Ureter (tissue), 1 donor: ENCODE measurements at regions not wholly inside any gene's neighbourhood (a gene's known extent, or its start where the extent isn't known, plus 50 kb on each side); places are given as distances from the start of the nearest gene placed in this dataset.
"Not testable (repeated sequence)": the region's sequence is repeated elsewhere in the genome, so short reads cannot be mapped to it uniquely, and the experiment has no call there.

Experiments
- DNase-seq: peaks from one replicate; pipeline ENCODE4 v3.0.0-alpha.2; 2020; ENCODE audit warnings: low spot score
- donor health status: DM: yes; HTN: yes; CAD: no.

- no peak for DNase-seq
Measured at GRCh38 chr9:90132866-90133265, 509.8 kb downstream of the DIRAS2 start.

- DNase-seq, result no peak
Measured at GRCh38 chr9:90137801-90138200, 504.8 kb downstream of the DIRAS2 start.

DNA sequence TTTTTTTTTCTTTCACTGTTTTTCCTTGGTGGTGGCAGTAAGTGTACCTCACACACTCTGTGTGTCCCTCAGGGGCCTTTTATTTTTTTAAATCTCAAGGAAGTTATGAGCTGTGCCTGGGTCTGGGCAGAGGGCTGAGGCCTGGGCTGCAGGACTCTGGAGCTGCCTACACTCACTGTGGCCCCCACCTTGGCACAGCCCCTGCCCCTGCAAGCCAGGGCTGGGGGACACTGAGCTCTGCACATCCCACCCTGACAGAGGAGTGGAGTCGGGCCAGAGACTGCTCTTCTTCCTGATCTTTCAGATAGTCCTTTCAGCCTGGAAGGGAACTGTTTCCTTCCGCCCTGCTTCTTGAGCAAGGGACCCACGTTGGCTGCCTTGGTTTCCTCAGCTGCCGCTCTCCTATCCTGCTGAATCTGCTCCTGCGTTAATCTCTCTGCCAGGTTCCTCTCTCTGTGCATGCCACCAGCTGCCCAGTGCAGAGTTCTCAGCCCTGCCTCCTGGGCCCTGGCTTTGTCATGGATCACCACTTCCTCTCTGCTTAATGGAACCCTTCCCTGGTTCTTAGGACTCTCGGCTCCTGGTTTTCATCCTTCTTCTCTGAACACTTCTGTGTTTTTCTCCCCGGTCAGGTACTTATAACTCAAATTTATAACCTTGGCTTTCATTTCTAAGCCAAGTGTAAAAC lies 502.3 kb downstream of the DIRAS2 start:
- DNase-seq, result no peak

GRCh38 chr9:90141723-90142122 lies 500.9 kb downstream of the DIRAS2 start:
- DNase-seq, result no peak

GRCh38 chr9:90142580-90142979 lies 500.0 kb downstream of the DIRAS2 start:
- DNase-seq, result no peak

DNA sequence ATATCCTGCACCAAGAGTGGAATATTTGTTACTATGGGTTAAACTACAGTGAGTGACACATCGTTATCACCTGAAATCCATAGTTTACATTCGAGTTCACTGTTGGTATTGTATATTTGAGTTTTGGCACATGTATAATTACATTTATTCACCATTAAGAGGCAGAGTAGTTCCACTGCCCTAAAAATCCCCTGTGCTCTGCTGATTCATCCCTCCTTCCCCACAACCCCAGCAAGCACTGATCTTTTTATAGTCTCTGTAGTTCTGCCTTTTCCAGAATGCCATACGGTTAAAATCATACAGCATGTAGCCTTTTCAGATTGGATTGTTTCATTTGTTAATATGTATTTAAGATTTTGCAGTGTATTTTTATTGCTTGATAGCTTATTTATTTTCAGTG lies 495.2 kb downstream of the DIRAS2 start:
- no peak for DNase-seq

DNA sequence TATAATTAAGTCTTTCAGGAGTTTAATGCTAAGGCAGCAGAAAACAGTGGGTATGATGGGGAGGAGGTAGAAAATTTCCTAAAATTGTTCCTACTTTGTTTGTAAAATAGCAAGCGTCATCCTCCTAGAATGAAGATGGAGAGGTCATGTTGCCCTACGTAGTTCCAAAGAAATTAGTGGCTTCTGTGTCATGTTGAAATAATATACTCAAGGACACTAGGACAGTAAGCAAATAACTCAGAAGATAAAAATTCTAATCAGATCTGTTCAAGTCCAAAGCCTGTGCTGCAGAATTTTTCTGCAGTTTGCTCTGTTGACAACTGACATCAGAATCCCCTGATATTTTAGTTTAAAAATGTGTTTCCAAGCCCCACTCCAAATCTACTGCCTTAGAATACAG lies 486.3 kb downstream of the DIRAS2 start:
- no peak for DNase-seq

DNA sequence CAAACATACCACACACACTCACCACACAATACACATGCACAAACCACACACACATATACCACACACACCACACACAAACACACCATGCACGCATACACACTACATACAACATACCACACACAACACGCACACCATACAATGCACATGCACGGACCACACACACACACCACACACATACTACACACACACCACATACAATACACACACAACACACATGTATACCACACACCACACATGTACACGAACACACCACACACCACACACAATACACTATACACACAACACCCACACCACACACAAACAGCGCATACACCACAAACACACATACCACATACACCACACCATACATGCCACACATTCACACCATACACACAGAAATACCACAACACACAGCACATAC lies 480.3 kb downstream of the DIRAS2 start:
- no peak for DNase-seq

- DNase-seq, result no peak
Measured at GRCh38 chr9:90162819-90163218, 479.8 kb downstream of the DIRAS2 start.

DNA sequence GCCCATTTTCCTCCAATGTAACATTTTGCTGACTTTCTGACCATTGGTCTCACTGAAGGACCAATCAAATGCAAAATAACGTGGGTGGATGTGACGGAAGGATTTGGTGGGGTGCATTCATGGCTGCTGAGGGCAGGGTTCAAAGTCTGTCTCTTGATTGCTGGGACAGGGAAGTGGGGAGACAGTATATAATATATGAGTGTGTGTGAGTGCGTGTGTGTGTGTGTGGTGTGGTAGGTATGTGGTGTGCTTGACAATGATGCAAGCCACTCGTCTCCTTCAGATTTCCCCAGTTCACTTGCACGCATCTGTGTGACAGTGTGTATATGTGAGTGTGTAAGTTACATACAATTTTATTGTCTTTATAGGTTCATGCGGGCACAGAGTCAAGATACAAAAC lies 477.3 kb downstream of the DIRAS2 start:
- DNase-seq, result no peak

- DNase-seq, result not testable (repeated sequence)
Measured at GRCh38 chr9:90166374-90166773, 476.2 kb downstream of the DIRAS2 start.

GRCh38 chr9:90167914-90168313 lies 474.7 kb downstream of the DIRAS2 start:
- no peak for DNase-seq

- DNase-seq, result no peak
Measured at GRCh38 chr9:90169490-90169889, 473.1 kb downstream of the DIRAS2 start.

DNA sequence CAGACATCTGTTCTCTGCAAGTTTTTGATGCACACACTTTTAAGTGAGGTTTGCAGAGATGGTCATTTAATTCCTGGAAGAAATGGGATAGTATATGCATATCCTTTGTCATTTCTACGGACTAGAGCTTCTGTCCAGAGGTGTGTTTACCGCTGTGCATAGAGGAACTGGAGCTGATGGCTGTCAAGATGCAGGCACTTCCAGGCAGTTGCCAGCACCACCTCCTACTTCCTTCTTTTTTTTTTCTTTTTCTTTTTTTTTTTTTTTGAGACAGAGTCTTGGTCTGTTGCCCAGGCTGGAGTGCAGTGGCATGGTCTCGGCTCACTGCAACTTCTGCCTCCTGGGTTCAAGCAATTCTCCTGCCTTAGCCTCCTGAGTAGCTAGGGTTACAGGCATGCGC lies 468.7 kb downstream of the DIRAS2 start:
- DNase-seq, result not testable (repeated sequence)

- not testable (repeated sequence) for DNase-seq
Measured at GRCh38 chr9:90174346-90174745, 468.3 kb downstream of the DIRAS2 start.

DNA sequence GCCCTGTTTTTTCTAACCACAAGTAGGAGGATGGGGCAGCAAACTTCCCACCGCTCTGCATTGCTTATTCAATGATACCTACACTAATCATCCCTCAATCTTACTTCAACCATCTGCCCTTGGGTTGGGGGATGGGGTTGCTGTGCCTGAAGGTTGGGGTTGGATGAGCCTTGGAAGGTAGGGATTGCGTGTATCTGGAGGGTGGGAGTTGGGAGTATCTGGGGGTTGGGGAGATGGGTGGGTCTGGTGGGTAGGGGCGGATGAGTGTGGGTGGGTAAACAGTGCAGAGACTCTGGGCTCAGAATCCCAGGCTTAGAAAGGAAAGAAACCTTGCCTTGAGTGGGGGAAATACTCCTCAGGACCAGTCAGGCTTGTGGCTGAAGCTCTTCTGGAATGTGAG lies 467.4 kb downstream of the DIRAS2 start:
- DNase-seq, result no peak

- no peak for DNase-seq
Measured at GRCh38 chr9:90175865-90176264, 466.8 kb downstream of the DIRAS2 start.

DNA sequence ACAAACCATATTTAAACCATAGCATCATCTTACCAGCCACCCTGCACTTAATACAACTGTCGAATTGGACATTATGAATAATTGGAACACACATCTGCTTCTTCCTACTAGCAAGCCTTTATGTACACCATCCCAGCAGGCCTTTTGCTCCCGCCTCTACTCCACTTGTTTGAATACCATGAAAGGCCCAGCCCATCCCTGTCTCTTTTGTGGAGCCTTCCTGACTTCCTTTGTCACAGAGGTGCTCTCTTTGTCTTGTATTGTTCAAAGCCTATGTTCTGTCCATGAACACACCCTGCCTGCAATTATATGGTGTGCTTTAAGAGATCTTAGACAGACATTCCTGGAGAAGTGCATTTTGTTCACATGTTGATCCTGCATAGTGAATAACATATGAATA lies 465.7 kb downstream of the DIRAS2 start:
- no peak for DNase-seq

- no peak for DNase-seq
Measured at GRCh38 chr9:90180381-90180780, 462.2 kb downstream of the DIRAS2 start.

GRCh38 chr9:90188656-90189055 lies 454.0 kb downstream of the DIRAS2 start:
- no peak for DNase-seq

- no peak for DNase-seq
Measured at GRCh38 chr9:90189306-90189705, 453.3 kb downstream of the DIRAS2 start.

GRCh38 chr9:90192465-90192864 lies 450.2 kb downstream of the DIRAS2 start:
- DNase-seq, result not testable (repeated sequence)

DNA sequence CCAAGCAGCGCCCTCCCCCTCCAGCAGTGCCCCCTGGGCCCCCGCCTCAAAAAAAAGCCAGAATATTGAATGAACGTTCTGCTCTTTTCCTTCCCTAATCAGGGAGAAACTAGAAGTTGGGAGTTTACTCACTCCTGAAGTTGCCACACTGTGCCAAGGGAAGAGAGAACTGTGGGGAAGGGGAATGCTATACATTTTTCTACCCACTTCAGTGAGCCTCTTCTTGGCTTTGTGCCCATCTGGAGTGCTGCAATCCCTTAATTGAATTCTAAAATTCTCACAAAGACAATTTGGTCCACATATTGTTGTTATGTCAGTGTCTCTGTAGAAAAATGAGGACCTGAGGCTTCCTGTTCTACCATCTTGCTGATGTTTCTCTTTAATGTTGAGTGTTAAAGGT lies 443.7 kb downstream of the DIRAS2 start:
- DNase-seq, result no peak

GRCh38 chr9:90201766-90202165 lies 440.9 kb downstream of the DIRAS2 start:
- DNase-seq, result no peak
